Smooth muscle cell (in vitro differentiated cells): ENCODE measurements at regions not wholly inside any gene's neighbourhood (a gene's known extent, or its start where the extent isn't known, plus 50 kb on each side); places are given as distances from the start of the nearest gene placed in this dataset.

Source experiments
- DNase-seq: peaks from one replicate; lab custom pipeline; 2025; ENCODE audit not compliant: unreplicated experiment; lab: John Stamatoyannopoulos, UW
- H2AFZ ChIP-seq: fragments of 200-600 bp; sonication (generic); 2 replicates; pipeline ENCODE4 v1.6.0; 2016; ENCODE audit warnings: antibody characterized with exemption, low read depth, mild to moderate bottlenecking
- H3F3A ChIP-seq: fragments of 200-600 bp; sonication (generic); 2 replicates; pipeline ENCODE4 v1.6.0; 2017; ENCODE audit warnings: antibody characterized with exemption, low read depth
- H3K27ac ChIP-seq: fragments of 200-600 bp; sonication (generic); 2 replicates; pipeline ENCODE4 v1.5.1; 2016; ENCODE audit warnings: low read depth, mild to moderate bottlenecking
- H3K27me3 ChIP-seq: fragments of 200-600 bp; sonication (generic); 2 replicates; pipeline ENCODE4 v1.6.1; 2016; ENCODE audit warnings: low read depth, mild to moderate bottlenecking
- H3K36me3 ChIP-seq: fragments of 200-600 bp; sonication (generic); 2 replicates; pipeline ENCODE4 v1.5.1; 2016; ENCODE audit warnings: low read depth
- H3K4me1 ChIP-seq: fragments of 200-600 bp; sonication (generic); 2 replicates; pipeline ENCODE4 v1.5.1; 2016; ENCODE audit warnings: low read depth
- H3K4me2 ChIP-seq: fragments of 200-600 bp; sonication (generic); 2 replicates; pipeline ENCODE4 v1.6.0; 2016; ENCODE audit warnings: mild to moderate bottlenecking
- H3K4me3 ChIP-seq: fragments of 200-600 bp; sonication (generic); 2 replicates; pipeline ENCODE4 v1.5.1; 2016; ENCODE audit warnings: mild to moderate bottlenecking
- H3K79me2 ChIP-seq: fragments of 200-600 bp; sonication (generic); 2 replicates; pipeline ENCODE4 v1.6.0; 2016; ENCODE audit warnings: low read depth, mild to moderate bottlenecking
- H3K9ac ChIP-seq: fragments of 200-600 bp; sonication (generic); 2 replicates; pipeline ENCODE4 v1.6.0; 2016; ENCODE audit warnings: low read depth
- H3K9me3 ChIP-seq: fragments of 200-600 bp; sonication (generic); replicated peaks from 2 replicates; pipeline ENCODE4 v1.5.1; 2016; ENCODE audit warnings: low read depth
- H4K20me1 ChIP-seq: fragments of 200-600 bp; sonication (generic); 2 replicates; pipeline ENCODE4 v1.6.0; 2016; ENCODE audit warnings: low read depth
- CTCF ChIP-seq: fragments of 200-600 bp; sonication (generic); IDR thresholded peaks from 2 replicates; pipeline ENCODE4 v1.5.1; 2017; ENCODE audit warnings: borderline replicate concordance, mild to moderate bottlenecking, antibody characterized with exemption; ENCODE audit not compliant: insufficient read depth, poor library complexity, severe bottlenecking

DNA sequence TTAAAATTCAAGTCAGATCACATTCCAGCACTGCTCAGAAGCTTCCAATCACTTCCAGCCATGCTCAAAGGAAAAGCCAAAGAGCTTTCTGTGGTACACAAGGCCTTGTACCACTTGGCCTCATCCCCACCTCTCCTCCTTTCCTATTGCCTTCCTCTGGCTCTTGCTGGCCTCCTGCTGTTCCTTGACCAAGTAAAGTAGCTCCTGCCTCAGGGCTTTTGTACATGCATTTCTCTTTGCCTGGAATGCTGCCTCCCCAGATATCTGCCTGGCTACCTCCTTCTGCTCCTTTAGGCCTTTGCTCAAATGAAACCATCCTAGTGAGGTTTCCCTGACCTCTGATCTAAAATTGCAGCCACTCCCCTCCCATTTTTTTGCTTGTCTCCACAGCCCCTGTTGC, 51.2 kb upstream of the TCL1B start:
- no peaks in the 10 kb centered on the region for H3K79me2 ChIP-seq
- H2AFZ ChIP-seq: no peak overlapping the region
- no peaks in the 10 kb centered on the region for H4K20me1 ChIP-seq
- no peaks in the 10 kb centered on the region for H3K4me1 ChIP-seq
- H3F3A ChIP-seq: no peaks in the 10 kb centered on the region
- no peaks in the 10 kb centered on the region for H3K36me3 ChIP-seq
- no peaks in the 10 kb centered on the region for H3K9me3 ChIP-seq
- H3K9ac ChIP-seq: no peak overlapping the region
- no peak overlapping the region for H3K27ac ChIP-seq
- no peak for DNase-seq
- no peak overlapping the region for H3K4me3 ChIP-seq
- no peak overlapping the region for H3K4me2 ChIP-seq
- no peak for TF ChIP-seq CTCF
- no peaks in the 10 kb centered on the region for H3K27me3 ChIP-seq
